Progenitor cell of endocrine pancreas (in vitro differentiated cells): ENCODE measurements at regions not wholly inside any gene's neighbourhood (a gene's known extent, or its start where the extent isn't known, plus 50 kb on each side); places are given as distances from the start of the nearest gene placed in this dataset.

Experiments
- DNase-seq: peaks from one replicate; pipeline ENCODE4 v3.0.0; 2021; ENCODE audit warnings: low spot score; ENCODE audit not compliant: unreplicated experiment
- H3K27ac Mint-ChIP-seq: 2 replicates; pipeline ENCODE4 v1.8.0; 2021; ENCODE audit warnings: mild to moderate bottlenecking, moderate library complexity, mixed read lengths
- H3K27me3 Mint-ChIP-seq: 2 replicates; pipeline ENCODE4 v1.8.0; 2021; ENCODE audit warnings: mixed read lengths
- H3K36me3 Mint-ChIP-seq: 2 replicates; pipeline ENCODE4 v1.8.0; 2022; ENCODE audit warnings: mixed read lengths; ENCODE audit not compliant: insufficient read depth
- H3K4me1 Mint-ChIP-seq: 2 replicates; pipeline ENCODE4 v1.8.0; 2021; ENCODE audit warnings: low read depth, mixed read lengths
- H3K4me3 Mint-ChIP-seq: 2 replicates; pipeline ENCODE4 v1.8.0; 2021; ENCODE audit warnings: low read depth, mild to moderate bottlenecking, moderate library complexity, mixed read lengths
- H3K9me3 Mint-ChIP-seq: 2 replicates; pipeline ENCODE4 v1.8.0; 2021; ENCODE audit warnings: low read depth, mixed read lengths
- TF ChIP-seq, protein P1 (sequence below): fragments of 200-600 bp; sonication (generic); IDR thresholded peaks from one replicate; pipeline ENCODE4 v1.5.0; 2021; ENCODE audit warnings: antibody characterized with exemption, mild to moderate bottlenecking; ENCODE audit not compliant: unreplicated experiment

DNA sequence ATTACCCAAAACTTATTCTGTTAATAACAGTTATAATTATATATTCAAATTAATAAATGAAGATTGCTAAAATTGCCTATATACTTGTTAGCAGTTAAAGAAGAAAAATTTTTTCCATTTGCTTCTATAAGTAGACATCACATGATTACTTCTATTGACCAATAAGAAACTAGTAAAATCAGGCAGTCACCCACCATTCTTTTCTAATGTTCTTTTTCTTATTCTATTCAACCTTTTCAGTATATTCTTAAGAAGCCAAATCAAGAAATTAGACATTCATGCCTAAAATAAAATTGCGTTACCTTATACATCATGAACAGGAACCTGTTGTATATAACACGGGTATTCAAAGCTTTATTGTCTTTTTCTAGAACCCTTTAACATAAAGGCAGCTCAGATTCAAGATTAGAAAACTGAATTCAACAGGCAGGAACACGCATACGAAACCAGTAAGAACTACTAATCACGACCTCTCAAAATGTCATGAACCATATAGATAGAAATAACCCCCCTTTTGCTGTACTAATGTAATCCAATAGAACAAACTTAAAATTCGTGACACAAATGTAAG, 568.1 kb upstream of the DIPK2B start:
- Mint-ChIP-seq H3K4me3 (peak overlapping the region; percentile 71), H3K36me3 (peaks cover 1% of the 10 kb centered on the region), H3K27me3 (no peaks in the 10 kb centered on the region), H3K4me1 (peaks cover 30% of the 10 kb centered on the region), H3K27ac (peak overlapping the region; percentile 30), H3K9me3 (peaks cover 8% of the 10 kb centered on the region)
- no peak for DNase-seq
- TF ChIP-seq, protein P1, sequence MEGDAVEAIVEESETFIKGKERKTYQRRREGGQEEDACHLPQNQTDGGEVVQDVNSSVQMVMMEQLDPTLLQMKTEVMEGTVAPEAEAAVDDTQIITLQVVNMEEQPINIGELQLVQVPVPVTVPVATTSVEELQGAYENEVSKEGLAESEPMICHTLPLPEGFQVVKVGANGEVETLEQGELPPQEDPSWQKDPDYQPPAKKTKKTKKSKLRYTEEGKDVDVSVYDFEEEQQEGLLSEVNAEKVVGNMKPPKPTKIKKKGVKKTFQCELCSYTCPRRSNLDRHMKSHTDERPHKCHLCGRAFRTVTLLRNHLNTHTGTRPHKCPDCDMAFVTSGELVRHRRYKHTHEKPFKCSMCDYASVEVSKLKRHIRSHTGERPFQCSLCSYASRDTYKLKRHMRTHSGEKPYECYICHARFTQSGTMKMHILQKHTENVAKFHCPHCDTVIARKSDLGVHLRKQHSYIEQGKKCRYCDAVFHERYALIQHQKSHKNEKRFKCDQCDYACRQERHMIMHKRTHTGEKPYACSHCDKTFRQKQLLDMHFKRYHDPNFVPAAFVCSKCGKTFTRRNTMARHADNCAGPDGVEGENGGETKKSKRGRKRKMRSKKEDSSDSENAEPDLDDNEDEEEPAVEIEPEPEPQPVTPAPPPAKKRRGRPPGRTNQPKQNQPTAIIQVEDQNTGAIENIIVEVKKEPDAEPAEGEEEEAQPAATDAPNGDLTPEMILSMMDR: no peak

DNA sequence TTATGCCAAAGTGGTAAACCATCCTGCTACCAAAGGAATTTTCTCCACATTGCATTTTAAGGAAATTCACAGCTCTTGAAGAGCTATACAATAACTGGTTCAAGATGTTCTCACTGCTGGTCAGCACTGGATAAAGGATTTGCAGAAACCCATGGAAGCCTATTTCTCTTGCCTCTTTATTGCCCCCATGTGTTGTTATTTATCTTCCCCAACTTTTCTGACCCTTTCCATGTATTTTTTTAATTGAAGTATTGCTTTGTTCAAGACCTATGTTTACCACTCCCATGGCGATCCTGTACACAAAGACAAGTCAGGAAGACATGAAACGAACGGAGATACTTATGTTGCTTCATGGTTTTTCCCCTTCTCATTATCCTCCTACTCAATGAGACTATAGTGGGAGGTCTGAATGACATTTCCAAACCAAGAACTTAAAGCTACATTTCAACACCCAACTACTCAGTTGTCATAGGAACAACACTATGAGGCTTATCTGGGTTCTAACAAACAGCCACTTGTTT, 566.4 kb upstream of the DIPK2B start:
- H3K36me3 Mint-ChIP-seq: peaks cover 2% of the 10 kb centered on the region
- H3K27me3 Mint-ChIP-seq: no peaks in the 10 kb centered on the region
- peaks cover 30% of the 10 kb centered on the region for H3K4me1 Mint-ChIP-seq
- TF ChIP-seq, protein P1: no peak
- peaks cover 5% of the 10 kb centered on the region for H3K9me3 Mint-ChIP-seq
- H3K27ac Mint-ChIP-seq: peak overlapping the region; percentile 79
- H3K4me3 Mint-ChIP-seq: peak overlapping the region; percentile 31
- DNase-seq: no peak

DNA sequence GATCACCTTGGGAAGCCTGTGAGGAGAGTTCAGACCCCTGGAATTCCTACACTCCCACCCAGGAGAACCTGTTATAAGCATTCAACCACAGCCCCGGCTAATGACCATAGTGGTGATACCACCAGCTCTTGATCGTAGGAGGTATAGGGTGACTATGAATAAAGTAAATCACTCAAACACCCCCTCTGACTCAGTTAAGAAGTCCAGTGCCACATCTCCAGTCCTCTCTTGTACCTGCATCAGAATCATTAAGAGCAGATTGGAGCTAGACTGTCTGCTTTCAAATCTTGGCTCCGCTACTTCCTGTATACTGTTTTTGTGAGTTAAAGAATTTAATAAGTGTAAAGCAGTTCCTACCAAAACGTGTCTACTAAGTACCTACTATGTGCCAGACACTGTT, 565.1 kb upstream of the DIPK2B start:
- H3K27ac Mint-ChIP-seq: no peak overlapping the region
- peaks cover 27% of the 10 kb centered on the region for H3K4me1 Mint-ChIP-seq
- TF ChIP-seq, protein P1: no peak
- H3K4me3 Mint-ChIP-seq: no peak overlapping the region
- no peak for DNase-seq
- no peaks in the 10 kb centered on the region for H3K27me3 Mint-ChIP-seq
- no peaks in the 10 kb centered on the region for H3K9me3 Mint-ChIP-seq
- H3K36me3 Mint-ChIP-seq: peaks cover 1% of the 10 kb centered on the region

DNA sequence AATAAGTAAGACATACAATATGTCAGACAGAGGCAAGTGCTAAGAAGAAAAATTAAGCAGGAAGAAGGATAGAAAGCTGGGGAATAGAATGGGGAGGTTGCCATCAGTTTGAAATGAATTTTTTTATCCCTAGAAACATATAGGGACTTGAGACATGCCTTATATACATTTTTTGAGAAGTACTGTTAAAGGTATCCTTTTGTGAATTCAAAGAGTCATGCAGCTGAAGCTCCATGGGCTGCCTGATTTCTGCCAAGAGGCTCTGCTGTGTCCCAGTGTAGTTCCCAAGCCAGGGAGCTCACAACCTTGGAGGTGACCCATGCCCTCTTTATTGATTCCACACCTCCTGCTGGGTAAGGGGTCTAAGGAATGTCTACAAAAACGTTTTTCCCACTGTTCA, 564.6 kb upstream of the DIPK2B start:
- Mint-ChIP-seq H3K9me3 (no peaks in the 10 kb centered on the region), H3K4me1 (peaks cover 27% of the 10 kb centered on the region), H3K27me3 (no peaks in the 10 kb centered on the region), H3K4me3 (no peak overlapping the region), H3K27ac (no peak overlapping the region), H3K36me3 (peaks cover 1% of the 10 kb centered on the region)
- no peak for DNase-seq
- TF ChIP-seq, protein P1: no peak

DNA sequence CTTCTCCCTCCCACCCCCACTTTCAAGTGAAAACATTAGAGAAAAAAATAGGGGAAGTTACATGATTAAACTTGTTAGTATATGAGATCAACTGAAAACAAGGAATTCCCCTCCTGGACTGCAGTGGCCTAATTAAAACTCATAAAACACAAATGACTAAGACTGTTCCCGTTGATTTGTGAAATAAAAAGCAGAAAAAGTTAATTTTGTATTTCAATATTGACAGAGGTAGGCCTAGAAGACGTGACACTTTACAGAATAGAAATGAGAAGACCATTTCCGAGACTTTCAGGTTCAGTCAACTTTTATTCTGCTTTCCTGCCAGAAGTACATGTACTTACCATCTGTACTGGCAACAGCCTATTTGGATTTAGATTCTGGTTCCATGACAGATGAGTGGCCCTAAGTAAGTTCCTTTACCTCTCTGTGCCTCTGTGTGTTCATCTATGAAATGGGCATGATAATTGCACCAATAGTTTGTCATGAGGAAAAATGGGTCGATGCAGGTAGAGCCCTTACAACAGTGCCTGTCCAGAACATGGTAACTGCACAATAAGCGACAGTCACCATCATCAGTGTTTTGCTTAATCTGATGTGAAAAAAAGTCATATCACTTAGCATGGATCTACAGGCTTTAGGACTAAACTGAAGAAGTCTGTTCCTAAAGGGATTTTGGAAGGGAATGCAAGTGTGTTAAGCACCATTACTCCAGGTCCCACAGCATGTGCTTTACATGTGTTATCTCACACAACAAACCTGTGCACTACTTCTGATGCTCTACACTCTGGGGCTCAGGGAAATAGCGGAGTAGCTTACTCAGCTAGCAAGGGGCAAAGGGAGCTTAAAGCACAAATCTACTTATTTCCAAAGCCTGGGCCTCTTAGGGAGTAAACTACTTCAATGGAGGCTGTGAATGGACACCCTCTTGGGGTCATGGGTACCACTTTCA, 562.3 kb upstream of the DIPK2B start:
- H3K36me3 Mint-ChIP-seq: peaks cover 6% of the 10 kb centered on the region
- H3K9me3 Mint-ChIP-seq: peaks cover 8% of the 10 kb centered on the region
- TF ChIP-seq, protein P1: no peak
- H3K27me3 Mint-ChIP-seq: no peaks in the 10 kb centered on the region
- H3K4me1 Mint-ChIP-seq: peaks cover 15% of the 10 kb centered on the region
- no peak for DNase-seq
- no peak overlapping the region for H3K4me3 Mint-ChIP-seq
- no peak overlapping the region for H3K27ac Mint-ChIP-seq
